LNCaP clone FGC (cell line): ENCODE measurements at regions not wholly inside any gene's neighbourhood (a gene's known extent, or its start where the extent isn't known, plus 50 kb on each side); places are given as distances from the start of the nearest gene placed in this dataset.

ENCODE experiments used
- DNase-seq: peaks from one replicate; pipeline ENCODE4 v3.0.0-alpha.2; 2011; ENCODE audit warnings: low read depth
- H3K4me3 ChIP-seq: 2 replicates; pipeline ENCODE4 v1.5.1; 2011; ENCODE audit warnings: mild to moderate bottlenecking, low read depth, low read length, control low read depth
- CTCF ChIP-seq: IDR thresholded peaks from 2 replicates; pipeline ENCODE4 v1.5.1; 2012; ENCODE audit warnings: mild to moderate bottlenecking; ENCODE audit not compliant: control insufficient read depth, insufficient read depth; ENCODE audit errors: extremely low read depth

GRCh38 chr2:217182926-217183325 lies 323.1 kb upstream of the TNP1 start:
- DNase-seq: no peak
- H3K4me3 ChIP-seq: no peak overlapping the region
- TF ChIP-seq CTCF: no peak

- DNase-seq: no peak
- TF ChIP-seq CTCF: no peak
- no peak overlapping the region for H3K4me3 ChIP-seq
These were observed 321.6 kb upstream of the TNP1 start for GRCh38 chr2:217181512-217181911.

GRCh38 chr2:217179854-217180253 lies 320.0 kb upstream of the TNP1 start:
- TF ChIP-seq CTCF: no peak
- no peak overlapping the region for H3K4me3 ChIP-seq
- no peak for DNase-seq

- no peak for DNase-seq
- TF ChIP-seq CTCF: no peak
- H3K4me3 ChIP-seq: no peak overlapping the region
These were observed 318.5 kb upstream of the TNP1 start for GRCh38 chr2:217178341-217178740.

GRCh38 chr2:217177720-217178119 lies 317.9 kb upstream of the TNP1 start:
- no peak overlapping the region for H3K4me3 ChIP-seq
- DNase-seq: no peak
- TF ChIP-seq CTCF: no peak

- DNase-seq: no peak
- H3K4me3 ChIP-seq: no peak overlapping the region
- TF ChIP-seq CTCF: no peak
These were observed 312.0 kb upstream of the TNP1 start for GRCh38 chr2:217171874-217172273.

- DNase-seq: no peak
- TF ChIP-seq CTCF: no peak
- H3K4me3 ChIP-seq: no peak overlapping the region
These were observed 308.6 kb upstream of the TNP1 start for GRCh38 chr2:217168496-217168895.
